K562 (cell line): ENCODE measurements at regions not wholly inside any gene's neighbourhood (a gene's known extent, or its start where the extent isn't known, plus 50 kb on each side); places are given as distances from the start of the nearest gene placed in this dataset.

Source experiments
- ATAC-seq: fragments of 200-7000 bp; cut with Tn5 transposase; 3 replicates; pipeline ENCODE4 v1.9.1; 2020; ENCODE audit warnings: moderate library complexity
- BruUV-seq: library from RNA; stranded (reverse); fragments of 400-500 nt; replicated peaks from 2 replicates; lab custom pipeline; 2021; lab: Mats Ljungman, UMichigan
- CTCF ChIA-PET: fragments of 300-600 bp; formaldehyde crosslinking; extraction: SDS; loops from one replicate; lab custom pipeline; 2021; ENCODE audit warnings: low intra/inter-chr PET ratio; lab: Yijun Ruan, JAX
- POLR2A ChIA-PET: fragments of 300-600, 350-650 bp; sonication (Branson Sonifier 250); formaldehyde crosslinking; extraction: SDS; loops from one replicate; lab custom pipeline; 2021; ENCODE audit warnings: antibody characterized with exemption, inconsistent platforms; lab: Yijun Ruan, JAX
- DNase-seq, 4 experiments: peaks; one replicate each; pipeline versions ENCODE4 v3.0.0 to v3.0.0-alpha.2; 2011 to 2018; ENCODE audit warnings: low spot score in 3 of 4, mixed read lengths in 3 of 4; ENCODE audit errors: extremely low read depth in 1 of 4
- FAIRE-seq: peaks from 2 replicates; lab custom pipeline; 2011; peaks lifted over from hg19 to GRCh38; lab: Jason Lieb, UNC
- H2AFZ ChIP-seq: 2 replicates; pipeline ENCODE4 v1.6.0; 2011; ENCODE audit warnings: low read depth, low read length, control low read depth, inconsistent platforms
- H3K27ac ChIP-seq: fragments of 200-600 bp; 3 replicates; pipeline ENCODE4 v1.8.0; 2011; ENCODE audit warnings: low read depth, mild to moderate bottlenecking, control low read depth, inconsistent platforms, low read length, moderate library complexity, mixed read lengths; ENCODE audit errors: extremely low read depth
- H3K27me3 ChIP-seq, 2 experiments: fragments of 300-600 bp in 1 of 2; 2 replicates in 1 of 2; 3 replicates in 1 of 2; pipeline versions ENCODE4 v1.6.0 to v1.8.0; 2011; ENCODE audit warnings: inconsistent platforms in 2 of 2, low read length in 2 of 2, mild to moderate bottlenecking in 1 of 2, mixed read lengths in 1 of 2, moderate library complexity in 1 of 2; ENCODE audit not compliant: control insufficient read depth in 2 of 2, insufficient read depth in 2 of 2
- H3K36me3 ChIP-seq: fragments of 300-600 bp; 3 replicates; pipeline ENCODE4 v1.8.0; 2011; ENCODE audit warnings: mild to moderate bottlenecking, low read length, inconsistent platforms; ENCODE audit not compliant: control insufficient read depth, insufficient read depth
- H3K4me1 ChIP-seq, 2 experiments: fragments of 200-600 bp in 1 of 2; replicated peaks in 1 of 2; 2 replicates in 1 of 2; 3 replicates in 1 of 2; pipeline versions ENCODE4 v1.5.1 to v1.8.0; 2011; ENCODE audit warnings: inconsistent platforms in 2 of 2, low read length in 2 of 2, mild to moderate bottlenecking in 1 of 2, mixed read lengths in 1 of 2, moderate library complexity in 1 of 2; ENCODE audit not compliant: control insufficient read depth in 2 of 2, insufficient read depth in 2 of 2
- H3K4me2 ChIP-seq: 2 replicates; pipeline ENCODE4 v1.6.1; 2011; ENCODE audit warnings: low read length, control low read depth, inconsistent platforms, mixed read lengths; ENCODE audit not compliant: insufficient read depth
- H3K4me3 ChIP-seq: fragments of 200-600 bp; sonication (generic), shearing (Covaris generic); 2 replicates; pipeline ENCODE4 v1.5.1; 2016; ENCODE audit warnings: control low read depth, inconsistent platforms
- H3K79me2 ChIP-seq: fragments of 200-600 bp; 3 replicates; pipeline ENCODE4 v1.8.0; 2011; ENCODE audit warnings: low read length, inconsistent platforms; ENCODE audit not compliant: control insufficient read depth, insufficient read depth
- H3K9ac ChIP-seq, 2 experiments: 2 replicates each; pipeline versions ENCODE4 v1.6.0 to v1.6.1; 2011; ENCODE audit warnings: low read depth in 2 of 2, low read length in 2 of 2, control low read depth in 1 of 2, inconsistent platforms in 1 of 2, mild to moderate bottlenecking in 1 of 2, mixed read lengths in 1 of 2; ENCODE audit not compliant: insufficient read depth in 1 of 2
- H3K9me1 ChIP-seq: one replicate; pipeline ENCODE4 v1.6.0; 2011; ENCODE audit warnings: inconsistent platforms, mild to moderate bottlenecking, low read length, moderate library complexity; ENCODE audit not compliant: control insufficient read depth, insufficient read depth
- H3K9me3 ChIP-seq: replicated peaks from 2 replicates; pipeline ENCODE4 v1.5.1; 2011; ENCODE audit warnings: low read depth, low read length, inconsistent platforms; ENCODE audit not compliant: control insufficient read depth, insufficient read depth
- H4K20me1 ChIP-seq: replicated peaks from 2 replicates; pipeline ENCODE4 v1.6.1; 2011; ENCODE audit warnings: low read length, inconsistent platforms, mixed read lengths; ENCODE audit not compliant: control insufficient read depth, insufficient read depth
- FOS ChIP-seq: IDR thresholded peaks from 3 replicates; pipeline ENCODE4 v1.6.1; 2011; ENCODE audit not compliant: insufficient read length; ENCODE audit errors: extremely low read depth
- NFE2 ChIP-seq: IDR thresholded peaks from 2 replicates; pipeline ENCODE4 v1.6.1; 2014; ENCODE audit warnings: antibody characterized with exemption, low read depth
- NFXL1 ChIP-seq: fragments of 450-650 bp; formaldehyde crosslinking; IDR thresholded peaks from 2 replicates; pipeline ENCODE4 v1.4.0; 2021; ENCODE audit warnings: mild to moderate bottlenecking
- NR4A1 ChIP-seq, 2 experiments: fragments of 250-450 bp in 1 of 2; fragments of 450-650 bp in 1 of 2; sonication (Bioruptor Pico) in 1 of 2; IDR thresholded peaks; 2 replicates each; pipeline versions ENCODE4 v1.4.0 to v1.6.1; 2016 to 2020; ENCODE audit warnings: mild to moderate bottlenecking in 2 of 2, missing compliant biosample characterization in 1 of 2, missing genetic modification characterization in 1 of 2, moderate library complexity in 1 of 2
- PTTG1 ChIP-seq: fragments of 450-650 bp; IDR thresholded peaks from 2 replicates; pipeline ENCODE4 v1.6.1; 2016; ENCODE audit warnings: low read depth, mild to moderate bottlenecking, missing genetic modification characterization, missing compliant biosample characterization
- RAD21 ChIP-seq, 2 experiments: fragments of 250-450 bp in 1 of 2; fragments of 450-650 bp in 1 of 2; sonication (Bioruptor Pico) in 1 of 2; formaldehyde crosslinking in 1 of 2; IDR thresholded peaks in 1 of 2; conservative IDR thresholded peaks in 1 of 2; 2 replicates each; pipeline versions ENCODE4 v1.4.0 to v1.8.0; 2020 to 2022; ENCODE audit warnings: mild to moderate bottlenecking in 2 of 2, moderate library complexity in 1 of 2
- RNF219 ChIP-seq: fragments of 250-450 bp; sonication (Bioruptor Pico); IDR thresholded peaks from 2 replicates; pipeline ENCODE4 v1.5.0; 2022; ENCODE audit warnings: mild to moderate bottlenecking
- ZEB2 ChIP-seq: fragments of 450-650 bp; IDR thresholded peaks from 2 replicates; pipeline ENCODE4 v1.6.1; 2016
- ZKSCAN8 ChIP-seq: fragments of 200-800 bp; sonication (Bioruptor generic); IDR thresholded peaks from 2 replicates; pipeline ENCODE4 v1.6.1; 2016; ENCODE audit warnings: missing genetic modification characterization, missing compliant biosample characterization
- ZNF408 ChIP-seq: fragments of 250-450 bp; sonication (Bioruptor Pico); IDR thresholded peaks from 2 replicates; pipeline ENCODE4 v1.4.0; 2020; ENCODE audit warnings: low read depth, mild to moderate bottlenecking, moderate library complexity
- ZNF778 ChIP-seq: fragments of 450-650 bp; formaldehyde crosslinking; IDR thresholded peaks from 2 replicates; pipeline ENCODE4 v1.4.0; 2020; ENCODE audit warnings: mild to moderate bottlenecking, moderate library complexity
- WGBS: fragments of 100-300 bp; shearing (Covaris generic); methylation state at CpG from one replicate; pipeline ENCODE4 v1.1.6; 2016; ENCODE audit warnings: low coverage, mixed read lengths; ENCODE audit not compliant: insufficient coverage; ENCODE audit errors: missing lambda C conversion rate; 5-methylcytosine and 5-hydroxymethylcytosine counted together
- in situ Hi-C: fragments of 300-500 bp; cut with MboI; formaldehyde crosslinking; loops from 4 replicates; pipeline ENCODE4 v1.15.0; 2018; ENCODE audit warnings: inconsistent platforms, mixed read lengths
- intact Hi-C: fragments of 100-400 bp; cut with micrococcal nuclease; formaldehyde crosslinking; loops from 2 replicates; pipeline ENCODE4 v1.14.2; 2022

GRCh38 chr6:53999088-53999755, 112.0 kb upstream of the MLIP start:
- no peak for FAIRE-seq
- TF ChIP-seq NFE2 (no peak), FOS (no peak)
- POLR2A ChIA-PET, result interaction anchor here (0.6 kb wide), 1 partner anchor 495 kb away, joined by 3 read pairs; no protein-coding TSS in a partner anchor

GRCh38 chr6:54002116-54002515, 109.1 kb upstream of the MLIP start:
- CTCF ChIA-PET, result no interaction called here
- Histone ChIP-seq H3K27ac (no peak overlapping the region), H3K36me3 (no peaks in the 10 kb centered on the region), H3K9me1 (no peaks in the 10 kb centered on the region), H3K9ac (no peak overlapping the region), H3K4me2 (no peak overlapping the region), H3K4me1 (no peaks in the 10 kb centered on the region), H3K4me3 (no peak overlapping the region), H3K27me3 (no peaks in the 10 kb centered on the region), H3K9me3 (no peaks in the 10 kb centered on the region), H2AFZ (no peak overlapping the region), H4K20me1 (no peaks in the 10 kb centered on the region), H3K79me2 (no peaks in the 10 kb centered on the region)
- in situ Hi-C loops (no loop called here), intact Hi-C loops (no loop called here)
- POLR2A ChIA-PET, result no interaction called here
- ATAC-seq (no peak), FAIRE-seq (no peak), DNase-seq (no peak)
- 0% methylated on average over 1 of the region's 1 CpG for WGBS
- BruUV-seq, result no TSS peak
- TF ChIP-seq ZNF408 (CRISPR knock-in tag) (no peak), ZEB2 (no peak), RNF219 (CRISPR knock-in tag) (no peak), ZKSCAN8 (CRISPR knock-in tag) (no peak), RAD21 (CRISPR knock-in tag; conservative IDR thresholded peaks at IDR 0.05 in 1 of 2, IDR thresholded peaks at IDR 0.05 in 1 of 2) (no peak), ZNF778 (CRISPR knock-in tag) (no peak), PTTG1 (tag) (no peak), NR4A1 (CRISPR knock-in tag; IDR thresholded peaks at IDR 0.05) (no peak), NR4A1 (tag; IDR thresholded peaks at IDR 0.05) (no peak), NFXL1 (CRISPR knock-in tag) (no peak)

More at GRCh38 chr6:53999088-53999755, 112.0 kb upstream of the MLIP start:
- Histone ChIP-seq H3K79me2 (no peaks in the 10 kb centered on the region), H3K9me3 (no peaks in the 10 kb centered on the region), H3K27ac (no peak overlapping the region), H3K4me1 (no peaks in the 10 kb centered on the region), H3K9me1 (no peaks in the 10 kb centered on the region), H4K20me1 (no peaks in the 10 kb centered on the region), H3K9ac (no peak overlapping the region), H2AFZ (no peak overlapping the region), H3K36me3 (no peaks in the 10 kb centered on the region), H3K4me2 (no peak overlapping the region), H3K27me3 (no peaks in the 10 kb centered on the region), H3K4me3 (no peak overlapping the region)
- ATAC-seq (no peak), DNase-seq (no peak)
- in situ Hi-C loops, result no loop called here
- BruUV-seq, result no TSS peak
- CTCF ChIA-PET, result no interaction called here
- WGBS, result 3% methylated on average over 8 of the region's 8 CpGs
- intact Hi-C loops, result no loop called here
